H1 (cell line): ENCODE measurements at regions not wholly inside any gene's neighbourhood (a gene's known extent, or its start where the extent isn't known, plus 50 kb on each side); places are given as distances from the start of the nearest gene placed in this dataset.

Experiments
- CTCF ChIA-PET: fragments of 300-600 bp; sonication (Branson Sonifier 250); formaldehyde crosslinking; loops from one replicate; lab custom pipeline; 2021; ENCODE audit not compliant: partially characterized antibody; lab: Charles Lee
- POLR2A ChIA-PET: fragments of 300-600 bp; sonication (Branson Sonifier 250); formaldehyde crosslinking; loops from one replicate; lab custom pipeline; 2021; ENCODE audit warnings: inconsistent platforms; ENCODE audit not compliant: partially characterized antibody; lab: Charles Lee
- DNase-seq, 2 experiments: peaks; one replicate each; pipeline versions ENCODE4 v3.0.0 to v3.0.0-alpha.2; 2010 to 2022; ENCODE audit warnings: low spot score in 2 of 2, low read depth in 1 of 2, mixed read lengths in 1 of 2
- FAIRE-seq: peaks from 2 replicates; lab custom pipeline; 2011; peaks lifted over from hg19 to GRCh38; lab: Jason Lieb, UNC
- H2AFZ ChIP-seq: 2 replicates; pipeline ENCODE4 v1.8.1; 2012; ENCODE audit warnings: low read length, inconsistent platforms
- H2AK5ac ChIP-seq: 2 replicates; pipeline ENCODE4 v1.6.1; 2013; ENCODE audit warnings: low read depth, low read length
- H2BK120ac ChIP-seq: replicated peaks from 2 replicates; pipeline ENCODE3; 2013; ENCODE audit warnings: low read depth, low read length, inconsistent platforms
- H2BK12ac ChIP-seq: 2 replicates; pipeline ENCODE4 v1.6.1; 2013; ENCODE audit warnings: low read depth, low read length
- H2BK15ac ChIP-seq: 2 replicates; pipeline ENCODE4 v1.6.1; 2013; ENCODE audit warnings: low read length
- H2BK20ac ChIP-seq: 2 replicates; pipeline ENCODE4 v1.6.1; 2013; ENCODE audit warnings: low read length
- H2BK5ac ChIP-seq: 2 replicates; pipeline ENCODE4 v1.6.1; 2013; ENCODE audit warnings: low read depth, low read length
- H3K14ac ChIP-seq: 2 replicates; pipeline ENCODE4 v1.6.1; 2013; ENCODE audit warnings: inconsistent platforms; ENCODE audit not compliant: insufficient read length
- H3K18ac ChIP-seq: 2 replicates; pipeline ENCODE4 v1.6.1; 2013; ENCODE audit warnings: low read length; ENCODE audit errors: extremely low read depth
- H3K23ac ChIP-seq: 2 replicates; pipeline ENCODE4 v1.6.1; 2013; ENCODE audit warnings: inconsistent platforms; ENCODE audit not compliant: insufficient read length
- H3K23me2 ChIP-seq: 2 replicates; pipeline ENCODE4 v1.6.1; 2013; ENCODE audit warnings: low read depth, low read length
- H3K27ac ChIP-seq: 2 replicates; pipeline ENCODE4 v1.6.1; 2011; ENCODE audit warnings: low read depth, low read length, inconsistent platforms
- H3K27me3 ChIP-seq, 4 experiments: replicated peaks in 1 of 4; 1 replicate in 1 of 4; 2 replicates in 3 of 4; pipeline versions ENCODE4 v1.6.1 to v1.8.1; 2011 to 2013; ENCODE audit warnings: low read length in 3 of 4, mild to moderate bottlenecking in 3 of 4, inconsistent platforms in 2 of 4, mixed read lengths in 2 of 4, moderate library complexity in 1 of 4; ENCODE audit not compliant: control insufficient read depth in 3 of 4, insufficient read depth in 3 of 4; ENCODE audit errors: extremely low read depth in 1 of 4
- H3K36me3 ChIP-seq, 4 experiments: 2 replicates each; pipeline versions ENCODE4 v1.6.1 to v1.8.1; 2011 to 2013; ENCODE audit warnings: mild to moderate bottlenecking in 4 of 4, low read length in 3 of 4, moderate library complexity in 2 of 4, control low read depth in 1 of 4, inconsistent platforms in 1 of 4; ENCODE audit not compliant: insufficient read depth in 4 of 4, control insufficient read depth in 2 of 4
- H3K4ac ChIP-seq: replicated peaks from 2 replicates; pipeline ENCODE3; 2013; ENCODE audit warnings: low read length, low read depth, mixed read lengths, inconsistent platforms; ENCODE audit not compliant: insufficient read length
- H3K4me1 ChIP-seq, 4 experiments: replicated peaks in 1 of 4; 1 replicate in 1 of 4; 2 replicates in 3 of 4; pipeline versions ENCODE4 v1.6.1 to v1.8.1; 2011 to 2013; ENCODE audit warnings: low read length in 3 of 4, inconsistent platforms in 2 of 4, mixed read lengths in 1 of 4; ENCODE audit not compliant: insufficient read depth in 4 of 4, control insufficient read depth in 3 of 4
- H3K4me2 ChIP-seq, 2 experiments: 2 replicates each; pipeline versions ENCODE4 v1.6.1 to v1.8.1; 2011 to 2013; ENCODE audit warnings: low read depth in 2 of 2, low read length in 2 of 2, control low read depth in 1 of 2, inconsistent platforms in 1 of 2, mild to moderate bottlenecking in 1 of 2; ENCODE audit not compliant: insufficient read depth in 1 of 2
- H3K4me3 ChIP-seq, 4 experiments: fragments of 200-600, 300-600 bp in 1 of 4; sonication (generic), shearing (Covaris generic), sonication (Bioruptor Twin) in 1 of 4; 2 replicates each; pipeline versions ENCODE4 v1.5.1 to v1.8.1; 2011 to 2016; ENCODE audit warnings: low read length in 4 of 4, low read depth in 3 of 4, control low read depth in 2 of 4, inconsistent platforms in 2 of 4, mild to moderate bottlenecking in 2 of 4, mixed read lengths in 1 of 4, moderate library complexity in 1 of 4; ENCODE audit not compliant: insufficient read depth in 2 of 4; ENCODE audit errors: extremely low read depth in 1 of 4
- H3K56ac ChIP-seq: replicated peaks from 2 replicates; pipeline ENCODE3; 2013; ENCODE audit warnings: low read depth, mild to moderate bottlenecking, mixed read lengths, low read length, inconsistent platforms; ENCODE audit not compliant: insufficient read length
- H3K79me1 ChIP-seq: 2 replicates; pipeline ENCODE4 v1.6.1; 2013; ENCODE audit warnings: low read depth, low read length, control low read depth
- H3K79me2 ChIP-seq, 2 experiments: 2 replicates each; pipeline versions ENCODE4 v1.6.1 to v1.8.1; 2012 to 2013; ENCODE audit warnings: low read length in 2 of 2, mild to moderate bottlenecking in 2 of 2, inconsistent platforms in 1 of 2; ENCODE audit not compliant: insufficient read depth in 2 of 2, control insufficient read depth in 1 of 2
- H3K9ac ChIP-seq, 4 experiments: replicated peaks in 1 of 4; 1 replicate in 1 of 4; 2 replicates in 3 of 4; pipeline versions ENCODE4 v1.6.1 to v1.8.1; 2011 to 2013; ENCODE audit warnings: low read depth in 3 of 4, low read length in 3 of 4, control low read depth in 2 of 4, mild to moderate bottlenecking in 2 of 4, moderate library complexity in 2 of 4, inconsistent platforms in 1 of 4; ENCODE audit errors: extremely low read depth in 1 of 4
- H3K9me3 ChIP-seq, 2 experiments: 2 replicates each; pipeline versions ENCODE4 v1.6.1 to v1.8.1; 2012 to 2013; ENCODE audit warnings: mild to moderate bottlenecking in 2 of 2, moderate library complexity in 2 of 2, control low read depth in 1 of 2, inconsistent platforms in 1 of 2, low read depth in 1 of 2, low read length in 1 of 2, mixed read lengths in 1 of 2; ENCODE audit not compliant: insufficient read depth in 2 of 2
- H4K20me1 ChIP-seq, 2 experiments: replicated peaks in 1 of 2; 2 replicates each; pipeline versions ENCODE3 to v1.8.1; 2011 to 2013; ENCODE audit warnings: inconsistent platforms in 2 of 2, low read length in 2 of 2, mild to moderate bottlenecking in 1 of 2; ENCODE audit not compliant: insufficient read depth in 2 of 2, control insufficient read depth in 1 of 2
- H4K5ac ChIP-seq: 2 replicates; pipeline ENCODE4 v1.6.1; 2013; ENCODE audit warnings: low read length, low read depth, mixed read lengths, inconsistent platforms; ENCODE audit not compliant: insufficient read length
- H4K8ac ChIP-seq: 2 replicates; pipeline ENCODE4 v1.8.0; 2013; ENCODE audit warnings: mild to moderate bottlenecking, moderate library complexity, low read length, inconsistent platforms; ENCODE audit not compliant: insufficient read depth; ENCODE audit errors: extremely low read depth
- H4K91ac ChIP-seq: replicated peaks from 2 replicates; pipeline ENCODE3; 2013; ENCODE audit warnings: low read length, mixed read lengths, inconsistent platforms; ENCODE audit not compliant: insufficient read length
- BACH1 ChIP-seq: IDR thresholded peaks from 2 replicates; pipeline ENCODE4 v1.6.1; 2012; ENCODE audit warnings: low read length, improper control_type of control experiment
- BRCA1 ChIP-seq: IDR thresholded peaks from 2 replicates; pipeline ENCODE4 v1.6.1; 2012; ENCODE audit warnings: low read depth, low read length, improper control_type of control experiment
- CBX8 ChIP-seq: fragments of 300-800, 300-1000 bp; sonication (generic); IDR thresholded peaks from 2 replicates; pipeline ENCODE4 v1.7.1; 2016; ENCODE audit warnings: low read depth, low read length, borderline replicate concordance
- GABPA ChIP-seq: IDR thresholded peaks from 2 replicates; pipeline ENCODE4 v1.6.1; 2011; ENCODE audit warnings: mild to moderate bottlenecking, low read length, moderate library complexity, borderline replicate concordance; ENCODE audit not compliant: insufficient read depth
- GTF2F1 ChIP-seq: IDR thresholded peaks from 2 replicates; pipeline ENCODE4 v1.6.1; 2012; ENCODE audit warnings: low read depth, low read length, improper control_type of control experiment, borderline replicate concordance
- HDAC6 ChIP-seq: IDR thresholded peaks from one replicate; pipeline ENCODE4 v1.7.1; 2012; ENCODE audit warnings: low read depth, mild to moderate bottlenecking, inconsistent platforms, low read length, moderate library complexity
- KDM1A ChIP-seq: fragments of 200-600, 300-600 bp; sonication (generic); IDR thresholded peaks from 2 replicates; pipeline ENCODE4 v1.7.1; 2016; ENCODE audit warnings: mild to moderate bottlenecking, low read length, borderline replicate concordance
- MAX ChIP-seq: IDR thresholded peaks from 2 replicates; pipeline ENCODE4 v1.6.1; 2012; ENCODE audit warnings: inconsistent platforms
- RAD21 ChIP-seq, 2 experiments: IDR thresholded peaks in 1 of 2; conservative IDR thresholded peaks in 1 of 2; 2 replicates each; pipeline ENCODE4 v1.6.1; 2011; ENCODE audit warnings: low read depth in 2 of 2, low read length in 2 of 2, improper control_type of control experiment in 1 of 2, inconsistent platforms in 1 of 2, mild to moderate bottlenecking in 1 of 2, moderate library complexity in 1 of 2
- RFX5 ChIP-seq: IDR thresholded peaks from 2 replicates; pipeline ENCODE4 v1.6.1; 2011; ENCODE audit warnings: low read depth, low read length, improper control_type of control experiment, borderline replicate concordance
- RNF2 ChIP-seq: fragments of 200-900, 300-1000 bp; sonication (generic); IDR thresholded peaks from 2 replicates; pipeline ENCODE4 v1.7.1; 2016; ENCODE audit warnings: borderline replicate concordance, low read depth, mild to moderate bottlenecking, antibody characterized with exemption, low read length; ENCODE audit not compliant: poor library complexity, severe bottlenecking; ENCODE audit errors: missing control alignments
- SIN3A ChIP-seq, 2 experiments: IDR thresholded peaks in 1 of 2; conservative IDR thresholded peaks in 1 of 2; 2 replicates each; pipeline ENCODE4 v1.6.1; 2011 to 2012; ENCODE audit warnings: low read length in 2 of 2, improper control_type of control experiment in 1 of 2, low read depth in 1 of 2, mild to moderate bottlenecking in 1 of 2
- TCF12 ChIP-seq: IDR thresholded peaks from 2 replicates; pipeline ENCODE4 v1.6.1; 2011; ENCODE audit warnings: low read depth, mild to moderate bottlenecking, low read length
- ZNF274 ChIP-seq: IDR thresholded peaks from 2 replicates; pipeline ENCODE4 v1.7.0; 2012; ENCODE audit warnings: low read length, borderline replicate concordance; ENCODE audit errors: extremely low read depth
- WGBS, 2 experiments: shearing (Covaris generic) in 1 of 2; methylation state at CpG; one replicate each; pipeline versions ENCODE4 v1.1.6 to v1.1.7; 2013 to 2015; ENCODE audit warnings: low lambda C conversion rate in 2 of 2, mixed read lengths in 2 of 2, inconsistent platforms in 1 of 2, low coverage in 1 of 2, missing lambda C conversion rate in 1 of 2; ENCODE audit not compliant: insufficient replicate concordance in 2 of 2, insufficient coverage in 1 of 2, insufficient read length in 1 of 2; ENCODE audit errors: extremely low coverage in 1 of 2, missing lambda C conversion rate in 1 of 2; 5-methylcytosine and 5-hydroxymethylcytosine counted together

- Histone ChIP-seq H3K23me2 (no peaks in the 10 kb centered on the region), H3K56ac (no peak overlapping the region), H3K14ac (no peak overlapping the region), H3K9ac (no peak overlapping the region), H3K79me1 (no peaks in the 10 kb centered on the region), H2AK5ac (no peak overlapping the region), H3K79me2 (no peaks in the 10 kb centered on the region), H3K23ac (no peak overlapping the region), H3K9me3 (peaks cover 7 to 15% of the 10 kb centered on the region in 2 experiments; a peak in 3 of 4 replicates), H4K91ac (no peak overlapping the region), H2BK12ac (no peak overlapping the region), H3K18ac (no peak overlapping the region), H3K4me2 (no peak overlapping the region), H4K5ac (no peak overlapping the region), H3K27ac (no peak overlapping the region), H3K4me1 (no peaks in the 10 kb centered on the region), H2BK120ac (no peak overlapping the region), H2AFZ (no peak overlapping the region), H2BK15ac (no peak overlapping the region), H2BK5ac (no peak overlapping the region), H4K8ac (no peak overlapping the region), H4K20me1 (no peaks in the 10 kb centered on the region), H3K27me3 (no peaks in the 10 kb centered on the region), H3K4me3 (no peak overlapping the region), H2BK20ac (no peak overlapping the region), H3K4ac (no peak overlapping the region), H3K36me3 (peaks cover 0 to 2% (median 0%) of the 10 kb centered on the region in 4 experiments; a peak in 1 of 8 replicates)
- WGBS, 2 experiments, result 96% methylated on average over 3 of the region's 3 CpGs; no CpG with 5 or more reads in 1 of the 2 experiments
- ChIA-PET POLR2A (no interaction called here), CTCF (no interaction called here)
- FAIRE-seq, result no peak
- no peak for DNase-seq
- TF ChIP-seq GABPA (no peak), MAX (no peak), SIN3A (conservative IDR thresholded peaks at IDR 0.05 in 1 of 2, IDR thresholded peaks at IDR 0.05 in 1 of 2; ENCODE audit: low read depth in 1 of 2, low read length in 2 of 2) (no peak), BACH1 (no peak), HDAC6 (no peak), KDM1A (no peak), RFX5 (no peak), CBX8 (no peak), RAD21 (IDR thresholded peaks at IDR 0.05 in 1 of 2, conservative IDR thresholded peaks at IDR 0.05 in 1 of 2; ENCODE audit: low read depth in 2 of 2, low read length in 2 of 2) (no peak), TCF12 (no peak), BRCA1 (no peak), ZNF274 (no peak), GTF2F1 (no peak), RNF2 (no peak)
Observed at GRCh38 chrX:93404121-93404520, 269.3 kb downstream of the NAP1L3 start.
